Stimulated activated CD4-positive, alpha-beta T cell treated with anti-CD3 and anti-CD28 coated beads, TNF-alpha, amount 100 ng/mL, for 1 hour (primary cell): ENCODE measurements at regions not wholly inside any gene's neighbourhood (a gene's known extent, or its start where the extent isn't known, plus 50 kb on each side); places are given as distances from the start of the nearest gene placed in this dataset.
"Not testable (repeated sequence)": the region's sequence is repeated elsewhere in the genome, so short reads cannot be mapped to it uniquely, and the experiment has no call there.

ENCODE experiments used
- DNase-seq, 3 donors: peaks; one replicate each; pipeline ENCODE4 v3.0.0-alpha.2; 2020; ENCODE audit warnings: low read depth in 3 of 3, low spot score in 1 of 3

DNA sequence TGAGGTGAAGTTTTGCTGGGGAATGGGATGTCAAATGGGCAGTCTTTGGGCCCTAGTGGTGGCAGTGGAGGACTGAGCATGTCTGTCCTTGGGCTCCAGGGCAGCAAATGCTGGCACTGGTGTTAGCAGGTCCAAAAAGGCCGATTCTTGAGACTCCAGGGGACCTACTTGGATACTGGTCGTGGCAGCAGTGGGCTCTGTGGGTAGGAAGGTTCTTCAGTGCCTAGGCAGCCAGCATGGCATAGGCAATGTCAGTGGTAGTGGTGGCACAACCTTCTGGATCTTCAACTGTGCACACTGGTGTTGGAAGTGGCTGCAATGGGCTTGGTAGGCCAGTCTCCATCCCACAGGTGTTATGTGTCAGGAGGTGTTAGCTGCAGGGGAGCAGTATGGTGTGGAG is 334.7 kb upstream of the KITLG start:
- no peak for DNase-seq

DNA sequence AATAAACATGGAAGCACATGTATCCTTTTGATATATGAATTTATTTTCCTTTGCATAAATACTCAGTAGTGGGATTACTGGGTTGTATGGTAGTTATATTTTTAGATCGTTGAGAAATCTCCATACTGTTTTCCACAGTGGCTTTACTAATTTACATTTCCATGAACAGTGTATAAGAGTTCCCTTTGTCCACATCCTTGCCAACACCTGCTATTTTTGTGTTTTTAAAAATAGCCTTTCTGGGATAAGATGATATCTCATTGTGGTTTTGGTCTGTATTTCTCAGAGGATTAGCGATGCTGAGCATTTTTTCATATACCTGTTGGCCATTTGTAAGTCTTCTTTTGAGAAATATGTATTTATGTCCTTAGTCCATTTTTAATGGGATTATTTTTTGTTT is 329.2 kb upstream of the KITLG start:
- DNase-seq = no peak

DNA sequence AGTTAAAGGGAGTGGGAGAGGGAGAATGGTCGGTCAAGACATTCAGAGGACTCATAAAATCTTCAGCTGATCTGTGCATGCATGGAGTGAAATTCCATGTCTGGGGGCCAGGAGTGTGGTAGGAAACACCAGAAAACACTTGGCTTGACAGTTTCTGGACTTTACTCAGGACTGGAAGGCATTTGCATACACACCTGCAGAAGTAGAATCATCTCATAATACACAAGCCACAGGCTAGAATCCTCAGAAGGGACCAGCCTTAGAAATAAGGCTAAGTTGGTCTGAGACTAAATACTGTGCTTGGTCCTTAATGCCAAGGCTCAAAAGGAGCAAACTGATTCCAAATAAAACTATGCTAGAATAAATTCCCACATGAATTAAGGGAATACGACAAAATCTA is 328.1 kb upstream of the KITLG start:
- DNase-seq = no peak

DNA sequence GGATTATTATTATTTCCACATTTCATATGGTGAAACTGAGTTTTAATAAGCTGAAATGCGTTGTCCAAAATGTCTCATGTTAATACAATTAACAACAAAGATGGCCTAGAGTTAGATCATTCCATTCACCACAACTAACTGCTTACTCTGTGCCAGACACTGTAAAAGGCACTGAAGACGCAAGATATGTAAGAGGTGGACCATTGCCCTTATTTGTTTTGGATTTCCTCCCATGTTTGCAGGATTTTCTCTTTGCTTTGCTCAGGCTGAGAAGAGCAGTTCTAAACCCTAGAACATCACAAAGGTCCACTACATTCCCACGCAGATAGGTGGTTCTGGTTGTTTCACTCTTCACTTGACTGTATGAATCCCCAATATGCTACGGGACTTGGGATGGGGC is 324.4 kb upstream of the KITLG start:
- no peak for DNase-seq

DNA sequence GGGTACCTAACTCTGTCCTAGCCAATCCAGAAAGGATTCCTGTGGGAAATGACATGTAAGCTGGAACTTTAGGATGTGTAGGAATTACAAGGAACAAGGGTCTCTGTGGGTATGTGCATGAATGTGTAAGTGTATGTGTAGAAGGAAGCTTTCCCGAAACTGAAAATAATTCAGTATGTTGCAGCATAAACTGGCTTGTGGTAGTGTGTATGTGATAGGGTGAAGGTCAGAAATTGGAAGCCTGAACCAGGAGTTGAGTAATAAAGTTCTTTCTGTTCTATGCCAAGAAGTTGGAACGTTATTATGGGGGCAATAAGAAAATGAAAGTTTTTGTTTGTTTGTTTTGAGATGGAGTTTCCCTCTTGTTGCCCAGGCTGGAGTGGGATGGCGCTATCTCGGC is 323.1 kb upstream of the KITLG start:
- DNase-seq = no peak

DNA sequence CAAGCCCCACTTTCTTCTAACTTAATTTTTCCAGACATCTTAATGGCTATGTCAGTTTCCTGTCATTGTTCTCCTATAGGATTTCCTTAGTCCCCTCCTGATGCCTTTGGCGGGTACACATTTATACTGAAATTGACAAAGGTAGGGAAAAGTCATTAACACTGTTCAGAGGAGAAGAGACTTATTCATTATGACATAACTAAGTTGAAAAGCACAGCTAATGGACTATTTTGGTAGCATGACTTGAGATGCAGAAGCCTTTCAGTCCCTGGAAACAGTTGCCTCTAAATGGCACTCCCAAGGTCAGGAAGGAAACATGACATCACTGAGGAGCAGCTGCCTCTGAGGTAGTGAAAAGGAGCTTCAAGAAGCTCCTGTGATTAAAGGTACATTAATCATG is 317.5 kb upstream of the KITLG start:
- no peak for DNase-seq

DNA sequence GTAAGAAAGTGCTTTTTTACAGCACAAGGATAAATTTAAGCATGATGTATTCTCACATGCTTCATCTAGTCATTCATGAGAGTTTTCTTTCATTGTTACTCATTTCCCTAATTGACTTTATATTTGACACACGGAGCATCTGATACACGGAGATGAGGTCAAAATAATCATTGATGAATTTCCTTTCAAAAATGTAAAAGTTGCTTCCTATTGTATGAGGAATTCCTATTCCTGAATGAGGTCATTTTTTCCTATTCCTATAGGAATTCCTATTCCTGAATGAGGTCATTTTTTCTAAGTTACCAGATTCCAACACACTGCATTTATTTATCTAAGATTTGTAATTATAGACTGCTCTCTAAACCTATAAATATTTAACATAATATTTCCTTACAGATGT is 316.7 kb upstream of the KITLG start:
- no peak for DNase-seq

DNA sequence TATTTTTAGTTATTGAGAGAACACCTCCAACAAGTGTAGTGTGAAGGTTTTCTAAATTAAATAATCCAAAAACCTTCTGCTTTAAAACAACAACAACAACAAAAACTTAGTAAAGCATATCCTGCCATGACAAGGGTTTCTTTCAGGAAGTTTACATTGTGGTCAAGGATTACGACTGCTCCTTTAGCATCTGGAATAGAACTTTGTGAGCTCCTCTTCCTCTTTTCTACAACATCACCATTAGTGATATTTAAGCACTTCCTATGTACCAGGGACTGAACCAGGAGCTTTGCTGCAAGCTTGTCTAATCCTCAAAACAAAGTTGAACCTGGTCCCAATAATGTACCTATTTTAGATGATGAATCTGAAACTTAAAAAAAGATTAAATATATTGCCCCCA is 315.4 kb upstream of the KITLG start:
- no peak for DNase-seq

DNA sequence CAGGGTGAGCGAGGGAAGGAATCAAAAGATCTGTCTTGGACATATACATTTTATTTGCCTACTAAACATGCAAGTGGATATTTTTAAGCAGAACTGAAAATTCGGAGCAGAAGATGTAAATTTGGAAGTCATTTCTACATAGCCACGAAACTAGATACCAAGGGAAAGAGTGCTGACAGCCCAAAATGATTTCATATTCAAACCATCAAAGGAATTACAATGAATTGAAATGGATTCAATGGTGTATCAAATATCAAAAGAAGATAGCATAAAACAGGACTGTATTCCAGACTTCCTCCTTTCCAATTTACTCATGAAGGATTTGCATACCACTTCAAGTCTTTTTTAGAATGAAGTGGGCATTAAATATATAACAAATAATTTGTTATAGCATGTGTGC is 313.5 kb upstream of the KITLG start:
- DNase-seq = no peak

DNA sequence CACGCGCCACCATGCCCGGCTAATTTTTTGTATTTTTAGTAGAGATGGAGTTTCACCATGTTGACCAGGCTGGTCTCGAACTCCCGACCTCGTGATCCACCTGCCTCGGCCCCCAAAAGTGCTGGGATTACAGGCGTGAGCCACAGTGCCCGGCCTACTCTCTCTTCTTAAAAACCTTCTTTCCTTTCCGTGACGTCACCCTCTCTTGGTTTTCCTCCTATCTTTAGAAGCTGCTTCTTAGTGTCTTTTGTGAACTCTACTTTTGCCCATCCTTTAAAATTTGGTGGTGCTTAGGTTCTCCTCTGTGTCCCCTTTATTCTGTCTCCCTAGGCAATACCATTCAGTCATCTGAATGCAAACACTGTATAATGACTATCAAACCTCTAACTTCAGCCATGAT is 311.2 kb upstream of the KITLG start:
- not testable (repeated sequence) for DNase-seq

DNA sequence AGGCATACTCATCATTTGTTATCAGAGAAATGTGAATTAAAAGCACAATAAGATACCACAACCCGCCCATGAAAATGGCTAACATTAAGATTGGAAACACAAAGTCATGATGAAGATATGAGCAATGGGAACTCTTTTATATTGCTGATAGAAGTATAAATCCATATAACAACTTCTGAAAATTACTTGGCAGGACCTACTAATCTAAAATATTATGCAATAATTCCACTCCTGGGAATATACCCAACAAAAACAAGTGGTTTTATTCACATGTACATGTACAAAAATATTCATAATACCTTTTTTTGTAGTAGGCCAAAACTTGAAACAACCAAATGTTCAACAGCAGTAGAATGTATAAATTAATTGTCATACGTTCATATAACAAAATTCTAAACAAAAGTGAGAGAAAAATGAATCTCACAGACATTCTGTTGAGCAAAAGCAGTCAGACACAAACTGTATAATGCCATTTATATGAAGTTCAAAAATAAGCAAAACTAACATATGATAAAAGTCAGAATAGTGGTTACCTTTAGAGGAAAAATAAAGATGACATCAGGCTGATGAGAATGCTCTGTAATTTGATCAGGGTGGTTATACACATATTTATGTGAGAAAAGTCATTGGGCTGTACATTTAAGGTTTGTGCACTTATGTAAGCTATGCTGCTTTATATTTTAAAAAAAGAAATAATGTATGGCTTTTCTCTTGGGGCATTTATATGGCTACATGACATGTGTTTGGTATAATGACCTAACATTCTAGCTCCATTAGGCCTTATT is 309.2 kb upstream of the KITLG start:
- DNase-seq = no peak

DNA sequence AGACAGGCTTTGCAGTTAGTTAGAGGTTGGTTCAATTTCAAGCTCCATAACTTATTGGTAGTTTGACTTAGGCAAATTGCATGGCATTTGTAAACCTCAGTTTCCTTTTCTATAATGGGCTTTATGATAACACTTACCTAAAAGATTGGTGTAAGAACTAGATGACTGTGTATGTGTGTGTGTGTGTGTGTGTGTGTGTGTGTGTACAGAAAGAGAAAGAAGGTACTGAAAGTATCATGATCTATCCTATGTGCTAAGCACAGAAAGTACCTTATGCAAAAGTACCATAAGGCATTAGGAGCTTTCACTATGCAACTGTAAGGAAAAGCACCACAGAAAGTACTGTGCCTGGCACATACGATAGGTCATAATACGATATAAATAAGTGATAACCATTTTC is 304.3 kb upstream of the KITLG start:
- DNase-seq = no peak

DNA sequence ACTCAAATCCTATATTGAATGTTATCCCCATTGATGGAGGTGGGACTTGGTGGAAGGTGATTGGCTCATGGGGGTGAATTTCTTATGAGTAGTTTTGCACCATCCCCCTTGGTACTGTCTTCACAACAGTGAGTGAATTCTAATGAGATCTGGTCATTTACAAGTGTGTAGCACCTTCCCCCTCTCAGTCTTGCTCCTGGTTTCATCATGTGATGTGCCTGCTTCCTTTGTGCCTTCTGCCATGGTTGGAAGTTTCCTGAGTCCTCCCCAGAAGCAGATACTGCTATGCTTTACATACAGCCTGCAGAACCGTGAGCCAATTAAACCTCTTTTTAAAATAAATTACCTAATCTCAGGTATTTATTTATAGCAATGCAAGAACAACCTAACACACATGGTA is 302.4 kb upstream of the KITLG start:
- DNase-seq = no peak

DNA sequence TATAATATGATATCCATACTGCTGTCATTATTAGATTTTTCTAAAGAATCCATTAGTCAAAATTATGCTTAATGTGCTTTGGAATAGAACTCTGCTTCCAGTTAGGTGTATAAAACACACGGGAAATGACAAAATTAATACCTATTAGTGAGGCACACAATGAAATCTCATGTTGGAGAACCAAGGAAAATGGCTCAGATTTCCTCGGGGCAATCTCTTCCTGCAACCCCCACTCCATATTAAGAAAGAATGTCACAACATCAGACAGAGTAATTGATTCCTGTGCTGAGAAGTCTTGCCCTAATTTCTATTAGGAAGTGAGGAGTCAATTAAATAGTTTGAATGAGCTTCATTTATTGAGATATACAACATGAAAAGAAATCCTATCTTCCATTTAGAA is 299.8 kb upstream of the KITLG start:
- no peak for DNase-seq

DNA sequence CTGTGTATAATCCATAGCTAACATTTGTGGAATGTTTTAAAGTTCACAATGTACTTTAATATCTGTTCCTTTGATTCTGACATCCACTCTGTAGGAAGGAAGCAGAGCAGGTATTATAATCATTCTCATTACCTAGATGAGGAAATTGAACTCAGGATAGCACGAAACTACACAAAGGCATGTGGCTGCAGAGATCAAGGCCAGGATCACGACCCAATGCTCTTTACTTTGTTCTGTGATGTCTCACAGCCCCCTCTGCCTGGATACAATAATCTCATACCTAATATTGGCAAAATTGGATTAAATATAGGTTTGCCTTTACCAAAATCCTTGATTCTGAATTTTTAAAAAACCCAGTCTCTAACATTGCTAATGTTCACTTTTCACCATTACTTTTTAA is 298.0 kb upstream of the KITLG start:
- DNase-seq = no peak

DNA sequence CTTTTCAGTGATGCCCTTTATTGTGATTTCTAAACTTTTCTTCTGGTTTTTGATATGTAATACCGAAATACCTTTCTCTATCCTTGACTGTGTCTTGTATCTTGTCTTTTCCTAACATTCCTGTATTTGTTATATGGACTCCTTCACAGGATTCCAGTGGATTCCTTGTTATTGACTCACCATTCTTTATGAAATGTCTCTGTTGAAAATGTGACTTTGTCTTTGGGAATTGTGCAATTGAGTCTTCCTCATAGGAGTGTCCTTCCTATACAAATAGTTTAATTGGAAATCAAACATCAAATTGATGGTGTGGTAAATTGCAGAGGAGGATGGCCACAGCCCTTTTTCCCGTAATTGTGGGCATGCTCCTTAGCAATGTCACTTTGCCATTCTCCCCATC is 296.6 kb upstream of the KITLG start:
- DNase-seq = no peak

DNA sequence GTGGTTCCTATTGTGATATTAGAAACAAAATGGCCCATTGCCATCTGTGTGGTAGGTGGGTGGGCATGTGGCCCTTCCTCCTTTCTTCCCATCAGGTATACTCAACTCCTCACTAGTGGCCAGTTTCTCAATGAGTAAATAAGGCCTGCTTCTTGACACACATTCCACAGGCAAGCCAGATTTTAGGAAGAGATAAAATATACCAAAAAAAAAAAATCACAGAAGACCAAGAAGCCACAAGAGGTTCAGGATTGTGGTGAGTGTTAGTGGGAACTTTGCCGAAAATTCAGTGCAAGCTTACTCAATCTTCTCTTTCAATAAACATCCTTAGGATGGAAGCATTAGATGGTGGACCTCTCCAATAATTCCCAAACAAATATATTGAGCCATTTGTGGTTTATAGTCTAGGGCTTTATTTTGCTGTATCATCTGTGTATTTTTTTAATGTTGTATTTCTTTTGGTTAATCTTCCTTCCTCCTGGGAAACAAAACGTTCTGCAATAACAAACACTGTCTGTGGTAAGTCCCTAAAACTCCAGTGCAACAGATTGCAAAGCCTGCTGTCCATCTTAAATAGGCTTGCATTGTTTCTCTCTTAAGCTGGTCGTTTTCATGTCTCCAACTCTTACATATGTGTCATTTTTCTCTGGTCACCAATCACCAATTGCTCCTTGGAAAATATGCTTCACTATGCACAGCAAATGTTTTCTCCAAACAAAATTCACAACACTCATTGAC is 289.9 kb upstream of the KITLG start:
- no peak for DNase-seq

DNA sequence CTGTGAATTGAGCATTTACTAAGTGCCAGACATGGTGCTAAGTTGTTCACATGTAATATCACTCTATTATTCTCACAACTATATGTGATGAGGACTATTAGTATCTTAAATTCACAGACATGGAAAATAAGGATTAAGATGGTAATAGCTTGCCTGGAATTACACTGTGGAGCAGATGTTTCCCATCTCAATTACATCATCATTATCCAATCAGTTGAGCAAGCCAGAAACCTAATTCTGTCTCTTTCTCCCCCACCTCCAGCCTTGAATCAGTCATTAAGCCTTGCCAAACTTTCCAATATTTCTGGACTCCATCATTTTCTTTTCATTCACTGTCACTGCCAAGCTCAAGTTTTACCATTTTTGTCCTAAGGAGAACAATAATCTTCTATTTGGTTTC is 287.8 kb upstream of the KITLG start:
- no peak for DNase-seq

DNA sequence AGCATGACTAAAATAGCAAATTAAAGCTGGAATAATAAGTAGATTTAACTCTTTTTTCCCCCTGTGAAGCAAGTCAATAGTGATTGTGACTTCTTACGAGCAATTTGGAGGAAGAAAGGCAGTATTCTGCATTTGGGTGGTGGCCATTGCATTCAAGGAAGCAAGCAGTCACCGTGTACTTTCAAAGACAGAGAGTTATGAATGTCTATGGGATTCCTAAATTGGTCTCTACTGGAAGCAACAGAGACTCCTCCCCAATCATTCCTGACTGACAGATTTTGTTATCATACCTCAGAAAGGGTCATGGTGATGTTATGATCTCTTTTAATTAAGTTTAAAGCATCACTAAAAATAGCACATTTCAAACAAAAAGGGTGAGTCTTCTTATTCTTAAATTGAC is 287.2 kb upstream of the KITLG start:
- no peak for DNase-seq

DNA sequence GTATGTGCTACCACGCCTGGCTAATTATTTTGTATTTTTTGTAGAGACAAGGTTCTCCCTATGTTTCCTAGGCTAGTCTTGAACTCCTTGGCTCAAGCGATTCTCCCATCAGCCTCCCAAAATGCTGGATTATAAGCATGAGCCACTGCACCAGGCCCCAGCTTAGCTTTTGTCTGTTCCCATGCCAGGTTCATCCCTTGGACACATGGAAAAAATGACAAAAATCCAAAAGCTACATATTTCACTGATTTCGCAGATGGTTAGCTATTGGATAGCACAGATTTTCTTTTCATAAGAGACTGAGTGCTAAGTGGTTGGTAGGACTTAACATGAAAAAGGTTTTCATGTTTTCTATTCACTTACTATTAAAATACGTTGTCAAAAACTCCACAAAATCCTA is 286.6 kb upstream of the KITLG start:
- no peak for DNase-seq

DNA sequence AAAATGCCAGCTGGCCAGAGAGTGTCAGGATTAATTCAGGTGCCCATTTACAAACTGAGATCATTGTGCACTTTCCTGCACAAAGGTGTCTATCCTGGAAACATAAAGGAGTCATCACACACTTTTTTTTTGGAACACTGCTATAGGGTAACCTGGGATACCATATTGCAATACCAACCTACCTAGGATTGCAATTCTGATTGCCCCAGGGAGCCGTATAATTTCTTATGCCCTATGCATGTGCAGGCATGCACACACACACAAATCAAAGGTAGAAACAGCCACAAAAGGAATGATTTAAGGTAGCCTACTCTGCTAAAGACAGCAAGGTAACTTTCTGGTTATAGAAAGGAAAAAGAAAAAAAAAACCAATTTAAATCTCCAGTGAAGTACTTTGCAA is 285.3 kb upstream of the KITLG start:
- DNase-seq = no peak

DNA sequence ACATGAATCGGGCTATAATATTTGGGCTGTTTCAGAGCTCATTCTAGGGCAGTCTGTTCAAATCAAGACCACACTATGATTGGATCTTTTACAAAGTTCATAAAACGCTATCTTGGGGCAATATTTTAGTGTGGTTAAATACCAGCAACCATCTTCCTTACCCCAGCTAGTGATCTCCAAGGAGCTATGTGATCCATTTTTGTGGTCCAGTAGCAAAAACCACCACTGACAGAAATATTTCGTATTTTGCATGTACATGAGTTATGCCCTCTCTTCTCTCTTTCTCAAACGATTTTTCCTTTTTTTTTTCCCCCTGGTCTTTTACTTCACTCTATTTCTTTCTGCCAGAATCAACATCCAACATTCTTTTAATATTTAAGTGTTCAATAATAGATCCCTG is 280.6 kb upstream of the KITLG start:
- DNase-seq = no peak

DNA sequence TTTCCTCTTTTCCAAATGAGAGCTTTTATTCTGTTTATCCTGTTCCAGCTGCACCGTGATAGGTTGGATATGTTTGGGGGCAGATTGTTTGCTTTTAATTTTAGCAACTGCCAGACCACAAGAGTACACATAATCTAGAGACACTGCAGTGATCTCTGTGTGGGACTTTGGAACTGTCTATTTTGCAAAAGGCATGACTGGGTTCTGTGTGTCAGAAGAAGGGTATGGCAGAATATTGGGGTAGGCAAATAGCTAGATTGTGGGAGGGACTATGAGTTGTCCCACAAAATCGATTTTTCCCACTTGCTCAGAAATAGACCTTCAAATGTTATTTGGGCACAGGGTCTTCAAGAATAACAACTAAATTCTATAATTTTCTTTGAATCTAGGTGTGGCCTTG is 275.9 kb upstream of the KITLG start:
- no peak for DNase-seq
